HG03103 (cell line): ENCODE measurements at regions not wholly inside any gene's neighbourhood (a gene's known extent, or its start where the extent isn't known, plus 50 kb on each side); places are given as distances from the start of the nearest gene placed in this dataset.
"Not testable (repeated sequence)": the region's sequence is repeated elsewhere in the genome, so short reads cannot be mapped to it uniquely, and the experiment has no call there.

Source experiments
- ATAC-seq: cut with Tn5 transposase; IDR thresholded peaks from one replicate; pipeline ENCODE4 v1.9.1; 2021; ENCODE audit warnings: low read depth; ENCODE audit not compliant: unreplicated experiment

DNA sequence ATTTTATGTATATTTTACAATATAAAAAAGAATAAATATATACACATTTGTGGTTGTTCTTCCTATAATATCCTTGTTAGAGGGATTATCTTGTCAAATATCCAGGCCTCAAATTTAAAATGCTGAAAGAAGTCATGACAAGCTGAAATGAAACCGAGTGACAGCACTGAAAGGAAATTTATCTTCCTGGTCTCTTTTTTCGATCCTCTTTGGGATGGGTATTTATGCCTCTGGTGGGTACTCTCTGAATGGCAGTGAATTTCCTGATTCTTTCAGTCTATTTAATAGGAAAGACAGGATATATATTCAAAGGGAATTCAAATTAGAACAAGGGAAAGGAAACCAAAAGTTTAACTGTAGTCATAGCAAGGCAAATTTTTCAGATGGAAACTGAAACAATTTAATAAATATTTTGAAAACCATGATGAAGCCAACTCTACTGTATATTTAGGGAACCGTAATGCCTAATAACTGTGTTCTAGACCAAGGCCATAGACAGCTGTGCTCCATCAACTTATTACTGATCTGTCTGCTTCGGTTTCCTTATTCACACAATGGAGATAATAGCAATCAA lies 97.9 kb downstream of the DLEU7 start:
- ATAC-seq = no peak

DNA sequence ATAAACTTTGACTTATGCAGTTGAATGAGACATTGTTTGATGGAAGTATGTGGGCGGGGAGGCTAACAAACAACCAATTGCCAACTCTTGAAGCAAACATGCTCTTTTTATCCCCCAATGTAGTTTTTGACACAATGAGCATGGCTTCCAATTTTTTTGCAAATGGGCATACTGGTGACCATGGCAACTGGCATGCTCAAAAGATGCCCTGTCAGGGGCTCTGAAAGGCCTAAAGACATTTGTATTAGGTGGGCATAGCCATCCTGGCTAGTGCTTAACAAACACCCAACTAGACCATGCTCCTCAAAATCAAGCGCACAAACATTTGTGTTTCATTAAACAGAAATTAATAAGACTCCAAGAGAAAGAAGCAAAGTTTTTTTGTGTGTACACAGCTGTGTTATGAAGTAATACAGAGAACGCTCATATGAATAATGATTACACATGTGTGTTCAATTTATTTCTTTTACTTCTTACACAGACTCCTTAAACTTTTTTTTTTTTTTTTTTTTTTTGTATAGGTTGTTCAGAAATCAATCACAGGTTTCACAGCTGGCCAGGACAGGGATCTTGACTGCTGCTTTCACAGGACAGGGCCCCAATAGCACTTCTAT lies 95.6 kb downstream of the DLEU7 start:
- ATAC-seq = no peak

GRCh38 chr13:50753221-50753620 lies 90.3 kb downstream of the DLEU7 start:
- not testable (repeated sequence) for ATAC-seq

GRCh38 chr13:50755862-50756685 lies 87.4 kb downstream of the DLEU7 start:
- not testable (repeated sequence) for ATAC-seq

GRCh38 chr13:50757008-50757407 lies 86.5 kb downstream of the DLEU7 start:
- no peak for ATAC-seq

DNA sequence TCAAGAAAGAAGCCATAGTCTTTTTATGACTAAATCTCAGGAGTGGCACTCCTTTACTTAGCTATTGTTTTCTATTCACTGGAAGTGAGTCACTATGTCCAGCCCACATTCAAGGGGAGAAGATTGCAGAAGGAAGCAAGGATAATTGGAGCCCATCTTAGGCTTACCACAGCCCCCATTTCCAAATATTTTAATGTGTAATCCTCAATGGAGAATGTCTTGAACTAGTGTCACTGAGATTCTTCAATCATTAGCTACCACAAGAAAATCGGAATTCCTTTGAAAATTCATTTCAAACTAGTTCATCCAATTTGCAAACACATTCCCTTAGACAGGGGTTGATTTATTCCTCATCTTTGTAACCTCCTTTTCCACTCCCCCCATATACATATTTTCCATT lies 84.7 kb downstream of the DLEU7 start:
- no peak for ATAC-seq

DNA sequence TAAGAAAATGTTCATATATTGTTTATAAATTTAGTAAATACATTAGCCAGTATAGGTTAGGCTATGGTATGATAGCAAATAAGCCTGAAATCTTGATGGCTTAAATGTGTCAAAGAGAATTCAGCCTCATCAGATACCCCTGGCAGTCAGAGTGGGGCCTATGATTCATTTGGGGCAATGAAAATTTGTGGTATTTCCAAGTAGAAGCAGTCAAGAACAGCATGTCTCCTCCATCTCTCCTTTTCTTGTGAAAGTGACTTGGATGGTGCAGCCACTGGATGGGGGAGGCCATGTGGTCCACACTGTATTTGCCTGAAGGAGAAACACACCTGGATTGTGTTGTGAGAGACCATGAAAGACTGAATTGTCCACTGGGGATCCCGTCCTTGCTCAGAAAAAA lies 82.7 kb downstream of the DLEU7 start:
- no peak for ATAC-seq

DNA sequence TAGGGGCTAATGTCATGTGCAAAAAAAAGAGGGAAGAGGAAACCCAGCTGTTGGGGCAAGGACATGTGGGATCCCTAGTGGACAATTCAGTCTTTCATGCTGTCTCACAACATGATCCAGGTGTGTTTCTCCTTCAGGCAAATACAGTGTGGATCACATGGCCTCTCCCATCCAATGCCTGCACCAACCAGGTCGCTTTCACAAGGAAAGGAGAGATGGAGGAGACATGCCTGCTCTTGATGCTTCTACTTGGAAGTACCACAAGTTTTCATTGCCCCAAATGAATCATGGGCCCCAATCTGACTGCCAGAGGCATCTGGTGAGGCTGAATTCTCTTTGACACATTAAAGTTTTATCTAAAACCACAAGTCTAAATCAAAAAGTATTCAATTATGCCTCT lies 82.1 kb downstream of the DLEU7 start:
- ATAC-seq = no peak

GRCh38 chr13:50762969-50763567 lies 80.4 kb downstream of the DLEU7 start:
- no peak for ATAC-seq

DNA sequence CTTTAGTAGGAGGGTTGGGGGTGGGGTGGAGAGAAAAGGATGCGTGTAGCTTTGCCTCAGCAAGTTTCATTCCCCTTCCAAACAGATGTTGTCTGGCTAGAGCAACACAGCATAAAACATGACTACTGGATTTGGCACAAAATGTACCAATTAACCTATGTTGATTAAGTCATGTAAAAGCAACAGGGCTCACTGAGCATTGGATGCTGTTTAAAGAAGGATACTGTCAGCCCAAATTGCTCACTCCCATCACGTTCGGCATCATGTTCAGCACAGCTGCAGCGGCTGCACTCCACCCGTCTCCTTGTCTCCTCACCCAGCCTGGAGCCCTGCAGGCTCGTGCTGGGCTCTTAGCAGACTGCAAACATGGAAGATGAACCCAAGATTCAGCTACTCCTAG lies 77.5 kb downstream of the DLEU7 start:
- no peak for ATAC-seq

DNA sequence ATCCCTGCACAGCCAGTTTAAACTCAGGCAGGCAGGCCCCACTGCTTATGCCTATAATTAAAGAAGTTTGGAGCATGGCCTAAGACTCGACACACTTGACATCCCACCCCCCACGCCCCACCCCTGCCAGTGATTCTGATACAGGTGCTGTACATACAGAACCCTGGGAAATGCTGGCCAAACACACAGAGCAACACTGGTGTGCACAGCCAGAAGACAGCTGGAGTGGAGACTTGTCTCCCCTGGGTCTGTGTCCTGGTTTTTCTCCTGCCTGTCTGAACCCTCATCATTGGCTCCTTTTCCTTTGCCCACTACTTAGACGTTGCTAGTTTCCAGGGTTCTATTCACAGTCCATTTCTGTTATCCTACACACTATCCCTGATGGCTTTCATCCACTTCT lies 76.8 kb downstream of the DLEU7 start:
- no peak for ATAC-seq

- ATAC-seq = not testable (repeated sequence)
These were observed 70.6 kb downstream of the DLEU7 start for GRCh38 chr13:50772881-50773280.
